ENCODE measurements at regions not wholly inside any gene's neighbourhood (a gene's known extent, or its start where the extent isn't known, plus 50 kb on each side); places are given as distances from the start of the nearest gene placed in this dataset.

- no peak for TF ChIP-seq CTCF (IDR thresholded peaks at IDR 0.05; ENCODE audit: insufficient read depth, missing control alignments)
- no peak for FAIRE-seq
Observed at GRCh38 chr9:28379082-28379481, 805.8 kb upstream of the C9orf72 start.

GRCh38 chr9:28389411-28389810 is 816.1 kb upstream of the C9orf72 start:
- DNase-seq (ENCODE audit: insufficient read length, low spot score) (no peak), FAIRE-seq (no peak)

More at GRCh38 chr9:28379082-28379481, 805.8 kb upstream of the C9orf72 start:
- no peak for DNase-seq (ENCODE audit: insufficient read length, low spot score)

GRCh38 chr9:28394774-28395173 is 821.5 kb upstream of the C9orf72 start:
- no peak for DNase-seq (ENCODE audit: insufficient read length, low spot score)
- no peak for TF ChIP-seq CTCF (IDR thresholded peaks at IDR 0.05; ENCODE audit: insufficient read depth, missing control alignments)
- no peak for FAIRE-seq

More at GRCh38 chr9:28389411-28389810, 816.1 kb upstream of the C9orf72 start:
- no peak for TF ChIP-seq CTCF (IDR thresholded peaks at IDR 0.05; ENCODE audit: insufficient read depth, missing control alignments)

GRCh38 chr9:28396058-28396457 is 822.8 kb upstream of the C9orf72 start:
- no peak for FAIRE-seq
- no peak for DNase-seq (ENCODE audit: insufficient read length, low spot score)
- no peak for TF ChIP-seq CTCF (IDR thresholded peaks at IDR 0.05; ENCODE audit: insufficient read depth, missing control alignments)

GRCh38 chr9:28407351-28407750 is 834.1 kb upstream of the C9orf72 start:
- FAIRE-seq (peak; percentile 66), DNase-seq (ENCODE audit: insufficient read length, low spot score) (no peak)
- no peak for TF ChIP-seq CTCF (IDR thresholded peaks at IDR 0.05; ENCODE audit: insufficient read depth, missing control alignments)

GRCh38 chr9:28409919-28410318 is 836.6 kb upstream of the C9orf72 start:
- no peak for TF ChIP-seq CTCF (IDR thresholded peaks at IDR 0.05; ENCODE audit: insufficient read depth, missing control alignments)
- no peak for FAIRE-seq
- DNase-seq (ENCODE audit: insufficient read length, low spot score), result no peak

GRCh38 chr9:28410411-28410810 is 837.1 kb upstream of the C9orf72 start:
- DNase-seq (ENCODE audit: insufficient read length, low spot score) (no peak), FAIRE-seq (no peak)
- TF ChIP-seq CTCF (IDR thresholded peaks at IDR 0.05; ENCODE audit: insufficient read depth, missing control alignments), result no peak

Data from D721Med (cell line).